ENCODE measurements at regions not wholly inside any gene's neighbourhood (a gene's known extent, or its start where the extent isn't known, plus 50 kb on each side); places are given as distances from the start of the nearest gene placed in this dataset.

- TF ChIP-seq CTCF (IDR thresholded peaks at IDR 0.05) (no peak), EZH2phosphoT487 (IDR thresholded peaks at IDR 0.05) (no peak), EZH2 (IDR thresholded peaks at IDR 0.05) (no peak)
Measured at GRCh38 chr12:127900386-127900785, 366.6 kb upstream of the TMEM132C start.
